Panc1 (cell line): ENCODE measurements at regions not wholly inside any gene's neighbourhood (a gene's known extent, or its start where the extent isn't known, plus 50 kb on each side); places are given as distances from the start of the nearest gene placed in this dataset.

Experiments used
- ATAC-seq: fragments of 200-7000 bp; cut with Tn5 transposase; 2 replicates; pipeline ENCODE4 v1.9.1; 2020; ENCODE audit warnings: mild to moderate bottlenecking, moderate library complexity
- BruUV-seq: library from RNA; stranded (reverse); fragments of 400-500 nt; replicated peaks from 2 replicates; lab custom pipeline; 2021; lab: Mats Ljungman, UMichigan
- CTCF ChIA-PET: fragments of 300-600 bp; sonication (Branson Sonifier 250); formaldehyde crosslinking; loops from one replicate; lab custom pipeline; 2022; ENCODE audit warnings: antibody characterized with exemption; lab: Charles Lee
- POLR2A ChIA-PET: fragments of 300-600 bp; sonication (Branson Sonifier 250); formaldehyde crosslinking; loops from one replicate; lab custom pipeline; 2022; ENCODE audit warnings: antibody characterized with exemption; lab: Charles Lee
- DNase-seq: peaks from one replicate; pipeline ENCODE4 v3.0.0-alpha.2; 2010; ENCODE audit warnings: low read depth, low spot score
- H3K27ac ChIP-seq: 2 replicates; pipeline ENCODE4 v1.5.1; 2011; ENCODE audit warnings: mild to moderate bottlenecking, low read length, inconsistent platforms
- H3K27me3 ChIP-seq: fragments of 200-500 bp; sonication (Bioruptor generic); 2 replicates; pipeline ENCODE4 v1.6.0; 2014; ENCODE audit warnings: low read length, inconsistent platforms; ENCODE audit not compliant: control insufficient read depth, insufficient read depth
- H3K36me3 ChIP-seq: fragments of 200-500 bp; sonication (Bioruptor generic); 2 replicates; pipeline ENCODE4 v1.5.1; 2014; ENCODE audit warnings: inconsistent platforms, mild to moderate bottlenecking, low read length, moderate library complexity; ENCODE audit not compliant: control insufficient read depth, insufficient read depth
- H3K4me1 ChIP-seq: 2 replicates; pipeline ENCODE4 v1.5.1; 2011; ENCODE audit warnings: inconsistent platforms, mild to moderate bottlenecking, low read length, moderate library complexity; ENCODE audit not compliant: control insufficient read depth, insufficient read depth
- H3K4me3 ChIP-seq, 2 experiments: 2 replicates each; pipeline ENCODE4 v1.5.1; 2011 to 2012; ENCODE audit warnings: low read depth in 2 of 2, low read length in 2 of 2, mild to moderate bottlenecking in 2 of 2, inconsistent platforms in 1 of 2, moderate library complexity in 1 of 2
- H3K9me3 ChIP-seq: fragments of 200-500 bp; sonication (Bioruptor generic); 2 replicates; pipeline ENCODE4 v1.5.1; 2014; ENCODE audit warnings: low read depth, mild to moderate bottlenecking, inconsistent platforms, low read length, moderate library complexity; ENCODE audit not compliant: control insufficient read depth, insufficient read depth
- CTCF ChIP-seq: fragments of 450-650 bp; IDR thresholded peaks from 2 replicates; pipeline ENCODE4 v1.5.1; 2017; ENCODE audit warnings: mild to moderate bottlenecking
- POLR2AphosphoS5 ChIP-seq: IDR thresholded peaks from 2 replicates; pipeline ENCODE4 v1.6.1; 2012; ENCODE audit warnings: mild to moderate bottlenecking, low read depth, low read length, moderate library complexity
- REST ChIP-seq, 2 experiments: IDR thresholded peaks; 2 replicates each; pipeline ENCODE4 v1.6.1; 2011 to 2012; ENCODE audit warnings: low read depth in 2 of 2, control low read depth in 1 of 2, low read length in 1 of 2, mild to moderate bottlenecking in 1 of 2, moderate library complexity in 1 of 2; ENCODE audit not compliant: insufficient read depth in 1 of 2
- SIN3A ChIP-seq: IDR thresholded peaks from 2 replicates; pipeline ENCODE4 v1.6.1; 2012; ENCODE audit warnings: low read depth, mild to moderate bottlenecking, low read length, moderate library complexity, borderline replicate concordance; ENCODE audit not compliant: insufficient read depth
- TCF7L2 ChIP-seq: IDR thresholded peaks from 2 replicates; pipeline ENCODE4 v1.6.1; 2011; ENCODE audit warnings: mild to moderate bottlenecking, low read depth, low read length, inconsistent platforms
- in situ Hi-C: cut with HindIII; loops from 2 replicates; pipeline ENCODE4 v1.10.0; 2016; ENCODE audit warnings: low sequenced_read_pairs, low pct_unique_long_range_greater_than_20kb
- intact Hi-C: fragments of 100-400 bp; cut with micrococcal nuclease; formaldehyde crosslinking; loops from one replicate; pipeline ENCODE4 v1.10.0; 2022; ENCODE audit not compliant: unreplicated experiment

- in situ Hi-C loops (no loop called here), intact Hi-C loops (no loop called here)
- ChIA-PET POLR2A (no interaction called here), CTCF (no interaction called here)
- ATAC-seq (no peak), DNase-seq (no peak)
- H3K27me3 ChIP-seq = no peaks in the 10 kb centered on the region
- no peak overlapping the region for H3K27ac ChIP-seq
- H3K4me3 ChIP-seq = no peak overlapping the region
- no peaks in the 10 kb centered on the region for H3K4me1 ChIP-seq
- no peaks in the 10 kb centered on the region for H3K9me3 ChIP-seq
- TF ChIP-seq SIN3A = no peak
- no peak for TF ChIP-seq TCF7L2
- TF ChIP-seq CTCF = no peak
- TF ChIP-seq REST (IDR thresholded peaks at IDR 0.05; ENCODE audit: insufficient read depth in 1 of 2, low read depth in 2 of 2, low read length in 1 of 2) = no peak
- no peak for TF ChIP-seq POLR2AphosphoS5
- BruUV-seq = no TSS peak
- no peaks in the 10 kb centered on the region for H3K36me3 ChIP-seq
Measured at GRCh38 chr3:178435575-178435974, 100.7 kb upstream of the KCNMB2 start.

GRCh38 chr3:178436773-178437172 lies 99.5 kb upstream of the KCNMB2 start:
- ChIA-PET POLR2A (no interaction called here), CTCF (interaction anchor here (0.8 kb wide), 1 partner anchor 885 kb away, joined by 3 read pairs; no protein-coding TSS in a partner anchor)
- Histone ChIP-seq H3K4me1 (no peaks in the 10 kb centered on the region), H3K27ac (no peak overlapping the region), H3K4me3 (no peak overlapping the region), H3K9me3 (no peaks in the 10 kb centered on the region), H3K27me3 (no peaks in the 10 kb centered on the region), H3K36me3 (no peaks in the 10 kb centered on the region)
- intact Hi-C loops (loop anchor here (2.0 kb wide), 1 partner anchor 530 kb away; no protein-coding TSS in a partner anchor), in situ Hi-C loops (no loop called here)
- BruUV-seq = no TSS peak
- ATAC-seq (no peak), DNase-seq (no peak)
- TF ChIP-seq CTCF (peak; percentile 78), REST (IDR thresholded peaks at IDR 0.05; ENCODE audit: insufficient read depth in 1 of 2, low read depth in 2 of 2, low read length in 1 of 2) (no peak)
